AG09309 (cell line): ENCODE measurements at regions not wholly inside any gene's neighbourhood (a gene's known extent, or its start where the extent isn't known, plus 50 kb on each side); places are given as distances from the start of the nearest gene placed in this dataset.
"Not testable (repeated sequence)": the region's sequence is repeated elsewhere in the genome, so short reads cannot be mapped to it uniquely, and the experiment has no call there.

ENCODE experiments used
- DNase-seq: peaks from one replicate; pipeline ENCODE4 v3.0.0-alpha.2; 2010; ENCODE audit warnings: low read depth
- H3K4me3 ChIP-seq: 2 replicates; pipeline ENCODE4 v1.5.1; 2011; ENCODE audit warnings: mild to moderate bottlenecking, low read depth, low read length, moderate library complexity; ENCODE audit not compliant: control insufficient read depth
- CTCF ChIP-seq: IDR thresholded peaks from 2 replicates; pipeline ENCODE4 v1.5.1; 2011; ENCODE audit warnings: mild to moderate bottlenecking, low read depth, low read length, inconsistent platforms; ENCODE audit not compliant: insufficient read depth, control insufficient read depth; ENCODE audit errors: missing control alignments

- no peak for DNase-seq
- no peak for TF ChIP-seq CTCF
- H3K4me3 ChIP-seq = no peak overlapping the region
Measured at GRCh38 chr16:54879681-54880080, 51.0 kb upstream of the IRX5 start.

- TF ChIP-seq CTCF = no peak
- H3K4me3 ChIP-seq = no peak overlapping the region
- DNase-seq = no peak
Measured at GRCh38 chr16:54878301-54878700, 52.4 kb upstream of the IRX5 start.

GRCh38 chr16:54875443-54875842 is 55.2 kb upstream of the IRX5 start:
- no peak overlapping the region for H3K4me3 ChIP-seq
- DNase-seq = no peak
- TF ChIP-seq CTCF = no peak

GRCh38 chr16:54873716-54874373 is 56.8 kb upstream of the IRX5 start:
- DNase-seq, H3K4me3 ChIP-seq: not testable (repeated sequence)

- no peak for DNase-seq
- no peak overlapping the region for H3K4me3 ChIP-seq
- TF ChIP-seq CTCF = no peak
Measured at GRCh38 chr16:54873071-54873470, 57.6 kb upstream of the IRX5 start.

- no peak for DNase-seq
- no peak for TF ChIP-seq CTCF
- H3K4me3 ChIP-seq = no peak overlapping the region
Measured at GRCh38 chr16:54870151-54870550, 60.5 kb upstream of the IRX5 start.

GRCh38 chr16:54867302-54867832 is 63.3 kb upstream of the IRX5 start:
- no peak for DNase-seq
- no peak for TF ChIP-seq CTCF
- no peak overlapping the region for H3K4me3 ChIP-seq
